Right ventricle myocardium inferior (tissue), 1 donor: ENCODE measurements at regions not wholly inside any gene's neighbourhood (a gene's known extent, or its start where the extent isn't known, plus 50 kb on each side); places are given as distances from the start of the nearest gene placed in this dataset.
"Not testable (repeated sequence)": the region's sequence is repeated elsewhere in the genome, so short reads cannot be mapped to it uniquely, and the experiment has no call there.

Experiments
- ATAC-seq: fragments of 200-7000 bp; cut with Tn5 transposase; one replicate; pipeline ENCODE4 v1.9.1; 2020; ENCODE audit warnings: mild to moderate bottlenecking, moderate library complexity
- DNase-seq: peaks from one replicate; pipeline ENCODE4 v3.0.0; 2021; ENCODE audit errors: missing footprints
- intact Hi-C: fragments of 100-400 bp; cut with DNase I; formaldehyde crosslinking; loops from one replicate; pipeline ENCODE4 v1.11.0; 2022
- donor health status: DM: no; HTN: yes; CAD: no; lungs with severe emphysema.

- intact Hi-C loops = no loop called here
- no peak for ATAC-seq
- no peak for DNase-seq
Measured at GRCh38 chr13:83088858-83089257, 793.4 kb downstream of the SLITRK1 start.

GRCh38 chr13:83086948-83087347 is 795.3 kb downstream of the SLITRK1 start:
- DNase-seq (no peak), ATAC-seq (no peak)
- intact Hi-C loops = no loop called here

- DNase-seq (no peak), ATAC-seq (no peak)
- intact Hi-C loops = no loop called here
Measured at GRCh38 chr13:83086088-83086487, 796.2 kb downstream of the SLITRK1 start.

- ATAC-seq (no peak), DNase-seq (no peak)
- intact Hi-C loops = no loop called here
Measured at GRCh38 chr13:83085186-83085900, 796.9 kb downstream of the SLITRK1 start.

- ATAC-seq = no peak
- intact Hi-C loops = no loop called here
- no peak for DNase-seq
Measured at GRCh38 chr13:83077499-83077898, 804.8 kb downstream of the SLITRK1 start.

GRCh38 chr13:83073930-83074329 is 808.3 kb downstream of the SLITRK1 start:
- ATAC-seq, DNase-seq, intact Hi-C loops: not testable (repeated sequence)

- peak; percentile 78 for ATAC-seq
- DNase-seq = no peak
- intact Hi-C loops = no loop called here
Measured at GRCh38 chr13:83065108-83065507, 817.2 kb downstream of the SLITRK1 start.

GRCh38 chr13:83057119-83057518 is 825.2 kb downstream of the SLITRK1 start:
- ATAC-seq = no peak
- no peak for DNase-seq
- intact Hi-C loops = no loop called here

GRCh38 chr13:83056269-83056668 is 826.0 kb downstream of the SLITRK1 start:
- intact Hi-C loops = no loop called here
- ATAC-seq (no peak), DNase-seq (no peak)

GRCh38 chr13:83048419-83048818 is 833.9 kb downstream of the SLITRK1 start:
- intact Hi-C loops = no loop called here
- ATAC-seq = no peak
- DNase-seq = no peak

- no peak for ATAC-seq
- DNase-seq = no peak
- intact Hi-C loops = no loop called here
Measured at GRCh38 chr13:83024955-83025594, 857.2 kb downstream of the SLITRK1 start.

GRCh38 chr13:83024232-83024631 is 858.0 kb downstream of the SLITRK1 start:
- DNase-seq = no peak

GRCh38 chr13:83019986-83020385 is 862.3 kb downstream of the SLITRK1 start:
- DNase-seq (no peak), ATAC-seq (no peak)
- intact Hi-C loops = no loop called here

More at GRCh38 chr13:83024232-83024631, 858.0 kb downstream of the SLITRK1 start:
- intact Hi-C loops = no loop called here
- no peak for ATAC-seq

- intact Hi-C loops = loop anchor here (1.0 kb wide), 1 partner anchor 10 kb away; no protein-coding TSS in a partner anchor
- ATAC-seq (peak; percentile 64), DNase-seq (no peak)
Measured at GRCh38 chr13:83009987-83010386, 872.3 kb downstream of the SLITRK1 start.

- intact Hi-C loops = no loop called here
- DNase-seq = no peak
- no peak for ATAC-seq
Measured at GRCh38 chr13:83008212-83008929, 873.9 kb downstream of the SLITRK1 start.

- ATAC-seq (no peak), DNase-seq (no peak)
- intact Hi-C loops = no loop called here
Measured at GRCh38 chr13:83007226-83007625, 875.0 kb downstream of the SLITRK1 start.

- ATAC-seq (no peak), DNase-seq (no peak)
- intact Hi-C loops = no loop called here
Measured at GRCh38 chr13:83003185-83003584, 879.1 kb downstream of the SLITRK1 start.

GRCh38 chr13:82993417-82993816 is 888.9 kb downstream of the SLITRK1 start:
- intact Hi-C loops = no loop called here
- ATAC-seq (no peak), DNase-seq (no peak)

GRCh38 chr13:82976499-82976898 is 905.8 kb downstream of the SLITRK1 start:
- ATAC-seq (no peak), DNase-seq (no peak)
- intact Hi-C loops = no loop called here
